ENCODE measurements at regions not wholly inside any gene's neighbourhood (a gene's known extent, or its start where the extent isn't known, plus 50 kb on each side); places are given as distances from the start of the nearest gene placed in this dataset.
"Not testable (repeated sequence)": the region's sequence is repeated elsewhere in the genome, so short reads cannot be mapped to it uniquely, and the experiment has no call there.

DNA sequence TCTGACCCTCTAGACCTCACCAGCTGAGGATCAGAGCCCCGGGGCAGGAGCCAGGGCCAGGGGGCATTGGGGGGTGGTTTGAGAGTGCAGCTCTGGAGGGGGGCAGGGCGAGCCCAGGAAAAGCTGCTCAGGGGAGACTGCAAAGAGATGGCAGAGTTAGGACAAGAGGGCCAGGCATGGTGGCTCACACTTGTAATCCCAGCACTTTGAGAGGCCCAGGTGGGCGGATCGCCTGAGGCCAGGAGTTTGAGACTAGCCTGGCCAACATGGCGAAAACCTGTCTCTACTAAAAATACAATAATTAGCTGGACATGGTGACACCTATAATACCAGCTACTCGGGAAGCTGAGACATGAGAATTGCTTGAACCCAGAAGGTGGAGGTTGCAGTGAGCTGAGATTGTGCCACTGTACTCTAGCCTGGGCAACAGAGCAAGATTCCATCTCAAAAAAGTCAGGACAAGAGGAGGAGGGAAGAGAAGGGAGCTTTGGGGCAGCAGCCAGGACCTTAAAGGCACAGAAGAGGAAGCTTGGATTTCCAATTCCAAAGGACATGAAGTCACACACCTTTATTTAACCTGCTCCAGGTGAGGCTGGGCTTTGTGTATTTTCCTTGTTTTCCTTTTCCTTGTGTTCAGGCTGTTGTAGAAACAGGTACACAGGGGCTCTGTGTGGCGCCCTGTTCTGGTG is 180.5 kb upstream of the OSBPL11 start:
- DNase-seq (ENCODE audit: low read depth in 2 of 2); H3K4me3 ChIP-seq (replicated peaks in 1 of 2; ENCODE audit: low read depth in 2 of 2, low read length in 2 of 2): not testable (repeated sequence)

DNA sequence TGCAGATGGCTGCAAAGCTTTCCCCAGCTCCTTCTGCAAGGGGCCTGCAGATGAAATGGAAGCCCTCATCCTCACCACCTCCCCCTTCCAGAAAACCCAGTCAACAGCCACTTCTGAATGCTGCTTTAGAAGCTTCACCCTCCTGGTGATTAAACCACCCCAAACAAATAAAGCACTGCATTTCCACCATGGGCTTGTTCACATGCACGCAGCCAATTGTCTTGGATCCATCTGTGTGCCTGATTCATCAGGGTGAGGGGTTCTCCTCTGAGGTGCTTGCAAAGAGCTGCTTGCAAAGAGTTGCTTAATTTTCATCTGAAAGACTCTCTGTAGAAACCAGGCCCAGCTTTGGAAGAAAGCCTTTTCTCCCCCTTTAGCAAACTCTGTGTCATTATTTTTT is 184.0 kb upstream of the OSBPL11 start:
- DNase-seq (ENCODE audit: low read depth in 2 of 2): not testable (repeated sequence)

DNA sequence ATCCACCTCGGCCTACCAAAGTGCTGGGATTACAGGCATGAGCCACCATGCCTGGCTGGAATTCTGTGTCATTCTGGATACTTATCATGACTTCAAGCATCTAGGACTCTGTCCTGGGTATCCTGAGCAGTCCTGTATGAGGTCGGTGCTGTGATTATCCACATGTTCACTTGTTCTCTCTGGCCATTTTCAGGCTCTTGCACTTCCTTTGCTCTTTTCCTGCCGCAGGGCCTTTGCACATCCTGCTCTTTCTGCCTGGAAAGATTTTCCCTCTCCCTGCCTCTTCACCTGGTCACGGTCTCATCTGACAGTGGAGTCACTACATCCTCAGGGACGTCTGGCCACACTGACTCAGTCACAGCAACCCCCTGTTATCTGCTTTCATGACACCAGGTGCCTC is 184.6 kb upstream of the OSBPL11 start:
- not testable (repeated sequence) for DNase-seq (ENCODE audit: low read depth in 2 of 2); H3K4me3 ChIP-seq (replicated peaks in 1 of 2; ENCODE audit: low read depth in 2 of 2, low read length in 2 of 2)

More for the DNA sequence above, 184.0 kb upstream of the OSBPL11 start:
- H3K4me3 ChIP-seq (replicated peaks in 1 of 2; ENCODE audit: low read depth in 2 of 2, low read length in 2 of 2): not testable (repeated sequence)

DNA sequence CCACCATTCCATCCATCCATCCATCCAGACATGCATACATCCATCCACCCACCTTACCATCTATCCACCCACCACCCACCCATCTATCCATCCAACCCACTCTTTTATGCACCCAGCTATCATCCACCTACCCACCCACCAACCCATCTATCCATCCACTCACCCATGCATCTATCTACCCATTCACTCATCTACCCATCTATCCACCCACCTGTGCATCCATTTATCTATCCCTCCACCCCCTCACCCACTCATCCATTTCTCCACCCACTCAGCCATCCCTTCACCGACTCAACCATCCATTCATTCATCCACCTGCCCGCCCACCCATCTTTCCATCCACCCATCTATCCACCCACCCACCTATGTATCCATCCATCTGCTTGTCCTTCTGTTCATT is 186.4 kb upstream of the OSBPL11 start:
- not testable (repeated sequence) for DNase-seq (ENCODE audit: low read depth in 2 of 2); H3K4me3 ChIP-seq (replicated peaks in 1 of 2; ENCODE audit: low read depth in 2 of 2, low read length in 2 of 2)

DNA sequence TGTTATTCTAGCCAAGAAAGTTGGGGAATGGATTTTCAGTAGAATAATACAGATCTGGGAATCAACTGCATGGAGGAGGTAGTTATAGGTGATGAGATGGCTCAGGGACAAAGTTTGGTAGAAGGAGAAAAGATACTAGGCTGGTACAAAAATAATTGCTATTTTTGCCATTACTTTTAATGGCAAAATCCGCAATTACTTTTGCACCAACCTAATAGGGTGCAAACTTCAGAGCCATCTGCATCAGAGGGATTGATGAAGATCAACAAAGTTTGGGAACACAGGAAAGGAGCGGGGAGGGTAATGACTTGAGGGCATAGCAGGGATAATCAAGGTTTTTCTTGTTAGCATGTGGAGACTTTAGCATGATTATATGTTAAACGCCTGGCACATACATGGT is 178.7 kb upstream of the ROPN1B start:
- DNase-seq (ENCODE audit: low read depth in 2 of 2); H3K4me3 ChIP-seq (replicated peaks in 1 of 2; ENCODE audit: low read depth in 2 of 2, low read length in 2 of 2): not testable (repeated sequence)

DNA sequence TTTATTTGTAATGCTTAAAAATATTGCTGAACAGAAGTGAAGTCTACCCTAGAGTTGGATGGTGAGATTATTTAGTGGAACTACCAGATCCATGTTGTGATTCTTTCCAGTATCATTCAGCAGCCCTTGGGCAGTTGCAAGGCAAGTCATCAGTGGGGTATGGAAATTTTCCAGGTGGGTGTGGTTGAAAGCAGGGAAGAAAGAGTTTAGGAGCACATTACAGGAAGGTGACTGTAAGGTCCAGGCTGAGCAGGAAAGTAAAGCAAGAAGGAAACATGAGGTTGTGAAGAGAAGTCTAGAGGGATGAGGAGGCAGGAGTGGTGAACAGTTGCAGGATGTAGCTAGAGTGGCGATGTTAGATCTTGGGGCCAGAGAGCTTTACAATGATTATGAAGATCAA is 178.0 kb upstream of the ROPN1B start:
- H3K4me3 ChIP-seq (replicated peaks in 1 of 2; ENCODE audit: low read depth in 2 of 2, low read length in 2 of 2); DNase-seq (ENCODE audit: low read depth in 2 of 2): not testable (repeated sequence)

DNA sequence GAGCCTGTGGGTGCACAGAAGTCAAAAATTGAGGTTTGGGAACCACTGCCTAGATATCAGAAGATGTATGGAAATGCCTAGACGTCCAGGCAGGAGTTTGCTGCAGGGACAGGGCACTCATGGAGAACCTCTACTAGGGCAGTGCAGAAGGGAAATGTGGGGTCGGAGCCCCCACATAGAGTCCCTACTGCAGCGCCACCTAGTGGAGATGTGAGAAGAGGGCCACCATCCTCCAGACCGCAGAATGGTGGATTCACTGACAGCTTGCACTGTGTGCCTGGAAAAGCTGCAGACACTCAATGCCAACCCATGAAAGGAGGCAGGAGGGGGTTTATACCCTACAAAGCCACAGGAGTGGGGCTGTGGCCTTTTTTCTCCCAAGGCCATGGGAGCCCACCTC is 159.0 kb upstream of the ROPN1B start:
- H3K4me3 ChIP-seq (replicated peaks in 1 of 2; ENCODE audit: low read depth in 2 of 2, low read length in 2 of 2); DNase-seq (ENCODE audit: low read depth in 2 of 2): not testable (repeated sequence)

DNA sequence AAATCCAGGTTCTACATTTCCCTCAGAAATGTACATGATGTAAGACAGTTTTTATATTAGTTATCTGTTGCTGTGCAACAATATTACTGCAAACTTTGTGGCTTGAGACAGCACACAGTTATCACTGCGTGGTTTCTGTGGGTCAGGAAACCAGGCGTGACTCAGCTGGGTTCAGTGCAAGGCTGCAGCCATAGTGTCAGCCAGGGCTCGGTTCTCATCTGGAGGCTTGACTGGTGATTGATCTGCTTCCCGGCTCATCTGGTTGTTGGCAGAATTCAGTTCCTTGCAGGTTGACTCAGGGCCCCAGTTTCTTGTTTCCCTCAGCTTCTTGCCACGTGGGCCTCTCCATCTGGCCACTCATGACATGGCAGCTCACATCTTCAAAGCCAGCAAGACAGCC is 146.8 kb upstream of the ROPN1B start:
- DNase-seq (ENCODE audit: low read depth in 2 of 2): peak; percentile 69 to 84
- H3K4me3 ChIP-seq (replicated peaks in 1 of 2; ENCODE audit: low read depth in 2 of 2, low read length in 2 of 2): not testable (repeated sequence)

DNA sequence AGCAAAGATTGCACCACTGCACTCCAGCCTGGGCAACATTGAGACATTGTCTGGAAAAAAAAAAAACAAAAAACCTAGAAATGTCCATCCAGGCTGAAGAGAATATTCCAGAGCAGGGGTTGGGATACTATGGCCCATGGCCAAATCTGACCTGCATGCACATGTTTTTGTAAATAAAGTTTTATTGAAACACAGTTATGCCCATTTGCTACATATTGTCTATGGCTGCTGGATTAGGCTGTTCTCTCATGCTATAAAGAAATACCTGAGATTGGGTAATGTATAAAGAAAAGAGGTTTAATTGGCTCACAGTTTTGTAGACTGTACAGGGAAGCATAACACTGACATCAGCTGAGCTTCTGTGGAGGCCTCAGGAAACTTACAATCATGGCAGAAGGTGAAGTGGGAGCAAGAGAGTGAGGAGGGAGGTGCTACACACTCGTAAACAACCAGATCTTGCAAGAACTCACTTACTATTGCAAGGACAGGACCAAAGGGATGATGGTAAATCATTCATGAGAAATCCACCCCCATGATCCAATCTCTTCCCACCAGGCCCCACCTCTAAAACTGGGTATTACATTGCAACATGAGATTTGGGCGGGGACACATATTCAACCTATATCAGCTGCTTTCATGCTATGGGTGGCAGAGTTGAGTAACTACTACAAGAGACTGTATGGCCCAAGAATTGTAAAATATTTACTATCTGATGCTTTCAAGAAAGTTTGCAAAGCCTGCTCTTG is 137.8 kb upstream of the ROPN1B start:
- not testable (repeated sequence) for H3K4me3 ChIP-seq (replicated peaks in 1 of 2; ENCODE audit: low read depth in 2 of 2, low read length in 2 of 2); DNase-seq (ENCODE audit: low read depth in 2 of 2)

DNA sequence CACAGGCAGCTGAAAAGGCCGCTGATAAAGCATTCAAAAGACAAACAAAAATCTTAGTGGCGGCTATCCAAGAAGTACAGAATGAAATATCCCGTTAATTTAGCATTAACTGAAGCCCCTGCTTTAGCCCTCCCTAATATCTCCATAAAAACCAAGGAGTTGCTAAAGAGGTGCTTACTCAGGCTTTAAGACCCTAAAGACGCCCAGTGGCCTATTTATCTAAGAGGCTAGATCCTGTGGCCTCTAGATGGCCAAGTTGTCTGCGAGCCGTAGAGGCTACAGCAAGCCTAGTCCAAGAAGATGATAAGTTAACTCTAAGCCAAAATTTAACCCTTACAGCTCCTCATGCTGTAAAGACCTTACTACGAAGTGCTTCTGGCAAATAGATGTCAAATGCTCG is 133.4 kb upstream of the ROPN1B start:
- not testable (repeated sequence) for H3K4me3 ChIP-seq (replicated peaks in 1 of 2; ENCODE audit: low read depth in 2 of 2, low read length in 2 of 2)

DNA sequence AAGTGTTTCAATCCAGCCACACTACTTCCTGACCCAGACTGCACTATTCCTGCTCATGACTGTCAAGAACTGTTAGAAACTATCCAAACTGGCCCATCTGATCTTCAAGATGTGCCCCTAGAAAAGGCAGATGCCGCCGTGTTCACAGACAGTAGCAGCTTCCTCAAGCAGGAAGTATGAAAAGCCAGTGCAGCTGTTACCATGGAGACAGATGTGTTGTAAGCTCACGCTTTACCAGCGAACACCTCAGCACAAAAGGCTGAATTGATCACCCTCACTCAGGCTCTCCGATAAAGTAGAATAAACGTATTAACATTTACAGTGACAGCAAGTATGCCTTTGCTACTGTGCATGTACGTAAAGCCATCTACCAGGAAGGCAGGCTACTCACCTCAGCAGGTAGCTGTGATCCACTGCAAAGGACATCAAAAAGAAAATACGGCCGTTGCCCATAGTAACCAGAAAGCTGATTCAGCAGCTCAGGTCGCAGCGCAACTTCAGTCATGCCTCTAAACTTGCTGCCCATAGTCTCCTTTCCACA is 132.9 kb upstream of the ROPN1B start:
- H3K4me3 ChIP-seq (replicated peaks in 1 of 2; ENCODE audit: low read depth in 2 of 2, low read length in 2 of 2): not testable (repeated sequence)
- peak; percentile 45 to 59 for DNase-seq (ENCODE audit: low read depth in 2 of 2)

More for the DNA sequence above, 133.4 kb upstream of the ROPN1B start:
- not testable (repeated sequence) for DNase-seq (ENCODE audit: low read depth in 2 of 2)

DNA sequence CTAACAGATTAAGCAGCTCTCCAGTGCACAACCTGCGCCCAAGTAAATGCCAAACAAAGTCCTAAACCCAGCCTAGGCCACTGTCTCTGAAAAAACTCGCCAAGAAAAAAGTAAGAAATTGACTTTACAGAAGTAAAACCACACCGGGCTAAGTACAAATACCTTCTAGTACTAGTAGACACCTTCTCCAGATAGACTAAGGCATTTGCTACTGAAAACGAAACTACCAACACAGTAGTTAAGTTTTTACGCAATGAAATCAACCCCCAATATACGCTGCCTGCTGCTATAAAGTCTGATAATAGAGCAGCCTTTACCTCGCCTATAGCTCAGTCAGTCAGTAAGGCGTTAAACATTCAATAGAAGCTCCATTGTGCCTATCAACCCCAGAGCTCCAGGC is 132.2 kb upstream of the ROPN1B start:
- H3K4me3 ChIP-seq (replicated peaks in 1 of 2; ENCODE audit: low read depth in 2 of 2, low read length in 2 of 2); DNase-seq (ENCODE audit: low read depth in 2 of 2): not testable (repeated sequence)

DNA sequence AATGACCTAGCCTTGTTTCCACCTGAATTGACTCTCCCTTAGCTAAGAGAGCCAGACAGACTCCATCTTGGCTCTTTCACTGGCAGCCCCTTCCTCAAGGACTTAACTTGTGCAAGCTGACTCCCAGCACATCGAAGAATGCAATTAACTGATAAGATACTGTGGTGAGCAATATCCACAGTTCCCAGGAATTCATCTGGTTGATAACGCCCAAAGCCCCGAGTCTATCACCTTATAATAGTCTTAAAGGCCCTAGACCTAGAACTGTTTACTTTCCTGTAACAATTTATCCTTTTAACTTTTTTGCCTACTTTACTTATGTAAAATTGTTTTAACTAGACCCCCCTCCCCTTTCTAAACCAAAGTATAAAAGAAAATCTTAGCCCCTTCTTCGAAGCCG is 130.1 kb upstream of the ROPN1B start:
- not testable (repeated sequence) for DNase-seq (ENCODE audit: low read depth in 2 of 2); H3K4me3 ChIP-seq (replicated peaks in 1 of 2; ENCODE audit: low read depth in 2 of 2, low read length in 2 of 2)

DNA sequence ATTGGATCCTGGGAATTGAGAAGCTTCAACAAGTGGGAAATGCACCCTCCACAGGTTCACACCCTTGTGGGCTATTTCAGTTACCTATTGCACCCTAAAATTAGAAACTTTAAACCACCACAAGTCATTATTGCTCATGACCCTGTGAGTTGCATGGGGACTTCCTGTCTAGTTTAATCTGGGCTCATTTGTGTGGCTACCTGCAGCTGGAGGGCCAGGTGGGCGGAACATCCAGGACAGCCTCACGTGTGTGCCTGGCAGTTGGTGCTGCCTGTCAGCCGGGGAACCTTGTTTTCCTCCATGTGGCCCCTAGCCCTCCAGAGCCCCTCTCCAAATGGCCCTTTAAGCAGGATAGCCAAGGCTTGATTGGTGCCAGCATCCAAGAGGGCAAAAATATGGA is 128.5 kb upstream of the ROPN1B start:
- not testable (repeated sequence) for H3K4me3 ChIP-seq (replicated peaks in 1 of 2; ENCODE audit: low read depth in 2 of 2, low read length in 2 of 2)

DNA sequence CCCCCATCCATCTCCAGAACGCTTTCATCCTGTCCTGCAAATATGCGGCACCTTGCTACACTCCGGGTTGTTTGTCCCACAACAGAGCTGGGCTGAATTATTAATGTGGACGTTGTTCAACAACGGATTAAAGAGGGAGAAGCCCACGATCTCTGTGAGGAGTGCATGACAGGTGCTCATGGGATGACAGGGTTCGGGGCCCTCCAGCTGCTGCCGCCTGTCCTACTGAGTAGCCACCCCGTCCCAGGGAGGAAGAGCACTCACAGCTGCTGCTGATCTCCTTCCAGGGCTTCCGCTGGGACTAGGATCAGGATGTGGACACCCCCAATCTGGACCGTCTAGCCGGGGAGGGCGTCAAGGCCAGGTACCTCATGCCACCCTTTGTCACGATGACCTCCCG is 121.0 kb upstream of the ROPN1B start:
- H3K4me3 ChIP-seq (replicated peaks in 1 of 2; ENCODE audit: low read depth in 2 of 2, low read length in 2 of 2); DNase-seq (ENCODE audit: low read depth in 2 of 2): not testable (repeated sequence)

More for the DNA sequence above, 128.5 kb upstream of the ROPN1B start:
- DNase-seq (ENCODE audit: low read depth in 2 of 2): not testable (repeated sequence)

DNA sequence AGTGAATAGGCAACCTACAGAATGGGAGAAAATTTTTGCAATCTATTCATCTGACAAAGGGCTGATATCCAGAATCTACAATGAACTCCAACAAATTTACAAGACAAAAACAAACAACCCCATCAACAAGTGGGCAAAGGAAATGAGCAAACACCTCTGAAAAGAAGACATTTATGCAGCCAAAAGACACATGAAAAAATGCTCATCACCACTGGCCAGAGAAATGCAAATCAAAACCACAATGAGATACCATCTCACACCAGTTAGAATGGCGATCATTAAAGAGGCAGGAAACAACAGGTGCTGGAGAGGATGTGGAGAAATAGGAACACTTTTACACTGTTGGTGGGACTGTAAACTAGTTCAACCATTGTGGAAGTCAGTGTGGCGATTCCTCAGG is 114.0 kb upstream of the ROPN1B start:
- DNase-seq (ENCODE audit: low read depth in 2 of 2); H3K4me3 ChIP-seq (replicated peaks in 1 of 2; ENCODE audit: low read depth in 2 of 2, low read length in 2 of 2): not testable (repeated sequence)
